HepG2 (cell line): ENCODE measurements at regions not wholly inside any gene's neighbourhood (a gene's known extent, or its start where the extent isn't known, plus 50 kb on each side); places are given as distances from the start of the nearest gene placed in this dataset.

Experiments
- ATAC-seq: fragments of 200-7000 bp; cut with Tn5 transposase; 3 replicates; pipeline ENCODE4 v1.9.1; 2020; ENCODE audit warnings: mild to moderate bottlenecking, moderate library complexity
- BruUV-seq: library from RNA; stranded (reverse); fragments of 400-500 nt; replicated peaks from 2 replicates; lab custom pipeline; 2021; lab: Mats Ljungman, UMichigan
- CTCF ChIA-PET: fragments of 300-600 bp; formaldehyde crosslinking; extraction: SDS; loops from one replicate; lab custom pipeline; 2021; ENCODE audit warnings: low total read pairs, inconsistent platforms, low intra/inter-chr PET ratio; lab: Yijun Ruan, JAX
- POLR2A ChIA-PET: fragments of 350-600 bp; sonication (Branson Sonifier 250); formaldehyde crosslinking; loops from one replicate; lab custom pipeline; 2020; ENCODE audit warnings: antibody characterized with exemption, inconsistent platforms; lab: Yijun Ruan, JAX
- DNase-seq: peaks from one replicate; pipeline ENCODE4 v3.0.0-alpha.2; 2015; ENCODE audit warnings: low spot score
- FAIRE-seq: peaks from 3 replicates; lab custom pipeline; 2011; peaks lifted over from hg19 to GRCh38; lab: Jason Lieb, UNC
- H2AFZ ChIP-seq: one replicate; pipeline ENCODE4 v1.6.1; 2011; ENCODE audit warnings: low read length, inconsistent platforms
- H3K27ac ChIP-seq: fragments of 300-600 bp; 3 replicates; pipeline ENCODE4 v1.8.0; 2011; ENCODE audit warnings: mixed run types, mild to moderate bottlenecking, mixed read lengths, low read length, inconsistent platforms; ENCODE audit not compliant: insufficient read depth; ENCODE audit errors: extremely low read length
- H3K27me3 ChIP-seq, 2 experiments: fragments of 200-600 bp in 1 of 2; 2 replicates in 1 of 2; 3 replicates in 1 of 2; pipeline versions ENCODE4 v1.6.0 to v1.8.0; 2011; ENCODE audit warnings: low read length in 2 of 2, mild to moderate bottlenecking in 2 of 2, moderate library complexity in 2 of 2, inconsistent platforms in 1 of 2; ENCODE audit not compliant: insufficient read depth in 2 of 2, control insufficient read depth in 1 of 2
- H3K36me3 ChIP-seq, 2 experiments: fragments of 200-600 bp in 1 of 2; replicated peaks in 1 of 2; 2 replicates in 1 of 2; 3 replicates in 1 of 2; pipeline versions ENCODE4 v1.5.1 to v1.8.0; 2011; ENCODE audit warnings: low read length in 2 of 2, inconsistent platforms in 1 of 2; ENCODE audit not compliant: insufficient read depth in 2 of 2, control insufficient read depth in 1 of 2
- H3K4me1 ChIP-seq: 2 replicates; pipeline ENCODE4 v1.5.1; 2012; ENCODE audit warnings: low read length, inconsistent platforms; ENCODE audit not compliant: insufficient read depth
- H3K4me2 ChIP-seq: 2 replicates; pipeline ENCODE4 v1.6.0; 2011; ENCODE audit warnings: low read depth, low read length, inconsistent platforms
- H3K4me3 ChIP-seq, 3 experiments: fragments of 200-600 bp in 1 of 3; sonication (generic), shearing (Covaris generic) in 1 of 3; replicated peaks in 1 of 3; 2 replicates each; pipeline ENCODE4 v1.5.1; 2011 to 2016; ENCODE audit warnings: low read length in 3 of 3, inconsistent platforms in 2 of 3, low read depth in 2 of 3, mild to moderate bottlenecking in 2 of 3, control low read depth in 1 of 3, mixed read lengths in 1 of 3; ENCODE audit not compliant: insufficient read depth in 1 of 3
- H3K79me2 ChIP-seq: one replicate; pipeline ENCODE4 v1.6.1; 2011; ENCODE audit warnings: low read length, inconsistent platforms; ENCODE audit not compliant: insufficient read depth
- H3K9ac ChIP-seq: 2 replicates; pipeline ENCODE4 v1.6.0; 2011; ENCODE audit warnings: mild to moderate bottlenecking, low read depth, low read length, inconsistent platforms; ENCODE audit not compliant: insufficient read depth
- H3K9me3 ChIP-seq: 2 replicates; pipeline ENCODE4 v1.5.1; 2012; ENCODE audit warnings: mild to moderate bottlenecking, low read length
- H4K20me1 ChIP-seq: 2 replicates; pipeline ENCODE4 v1.6.0; 2011; ENCODE audit warnings: inconsistent platforms, mild to moderate bottlenecking, low read length, moderate library complexity; ENCODE audit not compliant: insufficient read depth
- CC2D1A ChIP-seq: sonication (generic); formaldehyde crosslinking; IDR thresholded peaks from 2 replicates; pipeline ENCODE4 v1.8.1; 2023; ENCODE audit warnings: mild to moderate bottlenecking, missing genetic modification reagents
- CCDC6 ChIP-seq: sonication (generic); formaldehyde crosslinking; IDR thresholded peaks from 2 replicates; pipeline ENCODE4 v1.8.1; 2022; ENCODE audit warnings: mild to moderate bottlenecking, missing genetic modification reagents, moderate library complexity
- EP300 ChIP-seq, 3 experiments: sonication (generic) in 1 of 3; formaldehyde crosslinking in 1 of 3; IDR thresholded peaks; 2 replicates each; pipeline versions ENCODE4 v1.5.1 to v1.6.1; 2011 to 2020; ENCODE audit warnings: low read depth in 2 of 3, low read length in 2 of 3, borderline replicate concordance in 1 of 3, improper control_type of control experiment in 1 of 3, mild to moderate bottlenecking in 1 of 3, missing genetic modification reagents in 1 of 3, moderate library complexity in 1 of 3
- FOXA1 ChIP-seq, 2 experiments: fragments of 450-650 bp in 1 of 2; sonication (generic) in 1 of 2; formaldehyde crosslinking in 1 of 2; IDR thresholded peaks; 2 replicates each; pipeline versions ENCODE4 v1.4.0 to v1.6.1; 2016 to 2020; ENCODE audit warnings: missing genetic modification reagents in 1 of 2
- HHEX ChIP-seq: IDR thresholded peaks from 2 replicates; pipeline ENCODE4 v1.6.1; 2016; ENCODE audit warnings: control low read depth
- HMG20B ChIP-seq: conservative IDR thresholded peaks from 2 replicates; pipeline ENCODE4 v1.6.1; 2016; ENCODE audit warnings: missing genetic modification reagents, missing compliant biosample characterization
- JUN ChIP-seq: sonication (generic); formaldehyde crosslinking; IDR thresholded peaks from 2 replicates; pipeline ENCODE4 v1.4.0; 2020; ENCODE audit warnings: mild to moderate bottlenecking, missing genetic modification reagents
- MIER2 ChIP-seq: IDR thresholded peaks from 2 replicates; pipeline ENCODE4 v1.6.1; 2016; ENCODE audit warnings: missing biosample characterization, missing genetic modification reagents
- TAF15 ChIP-seq: fragments of 200-400 bp; formaldehyde crosslinking; IDR thresholded peaks from one replicate; pipeline ENCODE4 v1.6.1; 2018; ENCODE audit warnings: mild to moderate bottlenecking, low read depth, low read length; ENCODE audit not compliant: poor library complexity, severe bottlenecking
- ZFP90 ChIP-seq: sonication (generic); formaldehyde crosslinking; IDR thresholded peaks from 2 replicates; pipeline ENCODE4 v1.8.0; 2022; ENCODE audit warnings: missing genetic modification reagents, mild to moderate bottlenecking, inconsistent platforms, borderline replicate concordance
- ZNF17 ChIP-seq: sonication (generic); formaldehyde crosslinking; IDR thresholded peaks from 2 replicates; pipeline ENCODE4 v1.5.0; 2020; ENCODE audit warnings: mild to moderate bottlenecking, missing genetic modification reagents
- ZNF775 ChIP-seq: sonication (generic); formaldehyde crosslinking; IDR thresholded peaks from 2 replicates; pipeline ENCODE4 v1.4.0; 2020; ENCODE audit warnings: missing genetic modification reagents, mild to moderate bottlenecking, moderate library complexity, borderline replicate concordance
- WGBS: methylation state at CpG from one replicate; pipeline ENCODE4 v1.1.6; 2017; ENCODE audit warnings: low lambda C conversion rate; 5-methylcytosine and 5-hydroxymethylcytosine counted together
- in situ Hi-C: cut with HindIII; loops from 2 replicates; pipeline ENCODE4 v1.10.0; 2017; ENCODE audit warnings: low pct_unique_long_range_greater_than_20kb; ENCODE audit not compliant: extremely low pct_ligation_motif_present
- intact Hi-C: fragments of 100-400 bp; cut with micrococcal nuclease; formaldehyde crosslinking; loops from one replicate; pipeline ENCODE4 v1.10.0; 2022; ENCODE audit not compliant: unreplicated experiment
- TF ChIP-seq, protein P1 (sequence below): IDR thresholded peaks from 2 replicates; pipeline ENCODE4 v1.6.1; 2016; ENCODE audit warnings: missing genetic modification reagents, missing compliant biosample characterization
- TF ChIP-seq, protein P2 (sequence below): sonication (generic); formaldehyde crosslinking; IDR thresholded peaks from 2 replicates; pipeline ENCODE4 v1.5.0; 2020; ENCODE audit warnings: mild to moderate bottlenecking, low read depth, missing genetic modification reagents, borderline replicate concordance
- TF ChIP-seq, protein P3 (sequence below): fragments of 450-650 bp; IDR thresholded peaks from 2 replicates; pipeline ENCODE4 v1.6.1; 2017

DNA sequence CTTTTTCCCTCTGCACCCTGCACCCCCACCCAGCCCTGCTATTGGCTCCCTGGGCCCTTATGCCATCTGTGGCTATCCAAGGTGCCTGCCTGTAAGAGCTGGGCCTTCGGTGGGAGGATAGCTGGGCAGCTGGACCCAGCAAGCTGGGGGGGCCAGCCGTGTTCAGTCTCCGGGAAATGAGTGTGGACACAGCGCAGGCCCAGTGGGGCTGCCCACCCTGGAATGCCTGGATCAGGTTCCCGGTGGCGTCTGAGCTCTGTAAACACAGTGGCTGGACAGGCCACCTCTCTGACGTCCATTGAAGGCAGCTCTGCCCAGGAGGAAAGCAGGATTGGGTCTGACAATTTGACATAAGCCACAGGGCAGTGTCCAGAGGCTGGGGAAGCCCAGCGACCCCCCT, 127.8 kb downstream of the FOXD2 start:
- POLR2A ChIA-PET = no interaction called here
- H3K36me3 ChIP-seq = no peaks in the 10 kb centered on the region
- TF ChIP-seq, protein P1, sequence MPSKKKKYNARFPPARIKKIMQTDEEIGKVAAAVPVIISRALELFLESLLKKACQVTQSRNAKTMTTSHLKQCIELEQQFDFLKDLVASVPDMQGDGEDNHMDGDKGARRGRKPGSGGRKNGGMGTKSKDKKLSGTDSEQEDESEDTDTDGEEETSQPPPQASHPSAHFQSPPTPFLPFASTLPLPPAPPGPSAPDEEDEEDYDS (CRISPR knock-in tag) = no peak
- TF ChIP-seq MIER2 (CRISPR knock-in tag) (no peak), CC2D1A (no peak), EP300 (IDR thresholded peaks at IDR 0.05; ENCODE audit: low read depth in 2 of 2, low read length in 2 of 2) (no peak), EP300 (CRISPR knock-in tag; IDR thresholded peaks at IDR 0.05; ENCODE audit: borderline replicate concordance) (no peak), ZFP90 (CRISPR knock-in tag) (no peak), CCDC6 (CRISPR knock-in tag) (no peak), HMG20B (CRISPR knock-in tag) (no peak), FOXA1 (IDR thresholded peaks at IDR 0.05) (no peak), FOXA1 (CRISPR knock-in tag; IDR thresholded peaks at IDR 0.05) (no peak), ZNF17 (CRISPR knock-in tag) (no peak), ZNF775 (CRISPR knock-in tag) (no peak), HHEX (CRISPR knock-in tag) (no peak), JUN (CRISPR knock-in tag) (no peak), TAF15 (no peak)
- TF ChIP-seq, protein P2, sequence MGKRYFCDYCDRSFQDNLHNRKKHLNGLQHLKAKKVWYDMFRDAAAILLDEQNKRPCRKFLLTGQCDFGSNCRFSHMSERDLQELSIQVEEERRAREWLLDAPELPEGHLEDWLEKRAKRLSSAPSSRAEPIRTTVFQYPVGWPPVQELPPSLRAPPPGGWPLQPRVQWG (CRISPR knock-in tag) = no peak
- TF ChIP-seq, protein P3, sequence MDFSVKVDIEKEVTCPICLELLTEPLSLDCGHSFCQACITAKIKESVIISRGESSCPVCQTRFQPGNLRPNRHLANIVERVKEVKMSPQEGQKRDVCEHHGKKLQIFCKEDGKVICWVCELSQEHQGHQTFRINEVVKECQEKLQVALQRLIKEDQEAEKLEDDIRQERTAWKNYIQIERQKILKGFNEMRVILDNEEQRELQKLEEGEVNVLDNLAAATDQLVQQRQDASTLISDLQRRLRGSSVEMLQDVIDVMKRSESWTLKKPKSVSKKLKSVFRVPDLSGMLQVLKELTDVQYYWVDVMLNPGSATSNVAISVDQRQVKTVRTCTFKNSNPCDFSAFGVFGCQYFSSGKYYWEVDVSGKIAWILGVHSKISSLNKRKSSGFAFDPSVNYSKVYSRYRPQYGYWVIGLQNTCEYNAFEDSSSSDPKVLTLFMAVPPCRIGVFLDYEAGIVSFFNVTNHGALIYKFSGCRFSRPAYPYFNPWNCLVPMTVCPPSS = no peak
- TF ChIP-seq, all 625 proteins: peak for 0
- Histone ChIP-seq H3K27me3 (peaks cover 0 to 25% of the 10 kb centered on the region in 2 experiments; a peak in 3 of 5 replicates), H3K4me1 (peaks cover 3% of the 10 kb centered on the region), H4K20me1 (no peaks in the 10 kb centered on the region), H3K79me2 (no peaks in the 10 kb centered on the region), H3K4me2 (no peak overlapping the region), H3K27ac (no peak overlapping the region), H3K4me3 (no peak overlapping the region), H3K9ac (no peak overlapping the region), H2AFZ (no peak overlapping the region), H3K9me3 (no peaks in the 10 kb centered on the region)
- in situ Hi-C loops = no loop called here
- intact Hi-C loops = no loop called here
- DNase-seq = no peak
- CTCF ChIA-PET = no interaction called here
- FAIRE-seq = no peak
- WGBS = no CpG with 5 or more reads among the region's 8 CpGs
- no peak; the same call in 2 of the 3 replicates for ATAC-seq
- no TSS peak for BruUV-seq
